Fibroblast of lung (primary cell): ENCODE measurements at regions not wholly inside any gene's neighbourhood (a gene's known extent, or its start where the extent isn't known, plus 50 kb on each side); places are given as distances from the start of the nearest gene placed in this dataset.

Source experiments
- CTCF ChIP-seq, 2 donors: IDR thresholded peaks in 1 of 2; conservative IDR thresholded peaks in 1 of 2; 1 replicate in 1 of 2; 2 replicates in 1 of 2; pipeline ENCODE4 v1.5.1; 2011 to 2012; ENCODE audit warnings: low read length in 2 of 2, control low read depth in 1 of 2, inconsistent platforms in 1 of 2, low read depth in 1 of 2, mild to moderate bottlenecking in 1 of 2
- EZH2 ChIP-seq: IDR thresholded peaks from 2 replicates; pipeline ENCODE4 v1.5.1; 2012; ENCODE audit warnings: low read length, control low read depth, mild to moderate bottlenecking; ENCODE audit errors: missing control alignments

GRCh38 chr3:152538518-152538917 lies 269.8 kb downstream of the MBNL1 start:
- no peak for TF ChIP-seq CTCF (conservative IDR thresholded peaks at IDR 0.05 in 1 of 2, IDR thresholded peaks at IDR 0.05 in 1 of 2; ENCODE audit: low read depth in 1 of 2, low read length in 2 of 2)
- no peak for TF ChIP-seq EZH2
